CD14-positive monocyte (primary cell): ENCODE measurements at regions not wholly inside any gene's neighbourhood (a gene's known extent, or its start where the extent isn't known, plus 50 kb on each side); places are given as distances from the start of the nearest gene placed in this dataset.

Experiments used
- DNase-seq, 3 donors: peaks; one replicate each; pipeline ENCODE4 v3.0.0-alpha.2; 2011 to 2022
- H2AFZ ChIP-seq: 2 replicates; pipeline ENCODE4 v1.6.0; 2012; ENCODE audit warnings: mild to moderate bottlenecking, low read depth, low read length, inconsistent platforms; ENCODE audit not compliant: insufficient read depth, poor library complexity, severe bottlenecking
- H3K27ac ChIP-seq, 2 donors: 1 replicate in 1 of 2; 2 replicates in 1 of 2; pipeline ENCODE4 v1.5.1; 2012 to 2013; ENCODE audit warnings: low read length in 2 of 2, control low read depth in 1 of 2, inconsistent platforms in 1 of 2, low read depth in 1 of 2, mild to moderate bottlenecking in 1 of 2
- H3K27me3 ChIP-seq, 2 donors: one replicate each; pipeline versions ENCODE4 v1.6.0 to v1.6.1; 2011 to 2013; ENCODE audit warnings: low read length in 2 of 2; ENCODE audit not compliant: control insufficient read depth in 2 of 2, insufficient read depth in 2 of 2
- H3K36me3 ChIP-seq, 2 donors: replicated peaks in 1 of 2; 1 replicate in 1 of 2; 2 replicates in 1 of 2; pipeline versions ENCODE4 v1.5.1 to v1.6.1; 2012 to 2013; ENCODE audit warnings: low read length in 2 of 2, control low read depth in 1 of 2, inconsistent platforms in 1 of 2, mild to moderate bottlenecking in 1 of 2; ENCODE audit not compliant: insufficient read depth in 2 of 2, control insufficient read depth in 1 of 2
- H3K4me1 ChIP-seq, 2 donors: 1 replicate in 1 of 2; 2 replicates in 1 of 2; pipeline versions ENCODE4 v1.5.1 to v1.6.1; 2012 to 2013; ENCODE audit warnings: low read length in 2 of 2, control low read depth in 1 of 2, inconsistent platforms in 1 of 2, mild to moderate bottlenecking in 1 of 2, moderate library complexity in 1 of 2; ENCODE audit not compliant: insufficient read depth in 2 of 2, control insufficient read depth in 1 of 2
- H3K4me2 ChIP-seq: replicated peaks from 2 replicates; pipeline ENCODE3; 2012; ENCODE audit warnings: low read length, moderate library complexity, mild to moderate bottlenecking; ENCODE audit not compliant: poor library complexity, severe bottlenecking; ENCODE audit errors: extremely low read depth
- H3K4me3 ChIP-seq, 3 experiments: fragments of 200-600 bp in 1 of 3; sonication (generic) in 1 of 3; replicated peaks in 1 of 3; 1 replicate in 2 of 3; 2 replicates in 1 of 3; pipeline ENCODE4 v1.5.1; 2011 to 2013; ENCODE audit warnings: low read length in 3 of 3, mild to moderate bottlenecking in 3 of 3, control low read depth in 2 of 3, low read depth in 2 of 3, inconsistent platforms in 1 of 3, moderate library complexity in 1 of 3
- H3K79me2 ChIP-seq: 2 replicates; pipeline ENCODE4 v1.6.0; 2012; ENCODE audit warnings: mild to moderate bottlenecking, control low read depth, inconsistent platforms, low read length, moderate library complexity; ENCODE audit not compliant: insufficient read depth
- H3K9ac ChIP-seq: 2 replicates; pipeline ENCODE4 v1.6.0; 2017; ENCODE audit warnings: low read length, mild to moderate bottlenecking; ENCODE audit not compliant: insufficient read depth, poor library complexity, severe bottlenecking
- H3K9me3 ChIP-seq, 2 donors: replicated peaks in 1 of 2; 1 replicate in 1 of 2; 2 replicates in 1 of 2; pipeline versions ENCODE4 v1.5.1 to v1.6.1; 2012 to 2013; ENCODE audit warnings: low read length in 2 of 2, control low read depth in 1 of 2; ENCODE audit not compliant: control insufficient read depth in 1 of 2, insufficient read depth in 1 of 2
- H4K20me1 ChIP-seq: 2 replicates; pipeline ENCODE4 v1.6.0; 2012; ENCODE audit warnings: mild to moderate bottlenecking, low read length, control low read depth, moderate library complexity; ENCODE audit not compliant: insufficient read depth
- H3K27ac Mint-ChIP-seq, 7 donors: one replicate each; pipeline ENCODE4 v1.8.0; 2020; ENCODE audit warnings: mild to moderate bottlenecking in 7 of 7, mixed read lengths in 7 of 7, moderate library complexity in 6 of 7, inconsistent platforms in 2 of 7
- H3K27me3 Mint-ChIP-seq, 3 donors: one replicate each; pipeline ENCODE4 v1.8.0; 2021 to 2022; ENCODE audit warnings: low read depth in 3 of 3, mild to moderate bottlenecking in 3 of 3, mixed read lengths in 3 of 3, moderate library complexity in 3 of 3, inconsistent platforms in 1 of 3
- H3K36me3 Mint-ChIP-seq, 2 donors: one replicate each; pipeline ENCODE4 v1.8.0; 2020; ENCODE audit warnings: mixed read lengths in 2 of 2, inconsistent platforms in 1 of 2, mild to moderate bottlenecking in 1 of 2
- H3K4me1 Mint-ChIP-seq: one replicate; pipeline ENCODE4 v1.8.0; 2020; ENCODE audit warnings: mild to moderate bottlenecking, mixed read lengths
- H3K4me3 Mint-ChIP-seq, 2 donors: one replicate each; pipeline ENCODE4 v1.8.0; 2020; ENCODE audit warnings: mild to moderate bottlenecking in 2 of 2, mixed read lengths in 2 of 2, moderate library complexity in 1 of 2
- H3K9me3 Mint-ChIP-seq, 7 donors: one replicate each; pipeline ENCODE4 v1.8.0; 2020 to 2022; ENCODE audit warnings: mixed read lengths in 7 of 7, mild to moderate bottlenecking in 6 of 7, moderate library complexity in 6 of 7, inconsistent platforms in 2 of 7
- WGBS: methylation state at CpG from one replicate; pipeline ENCODE4 v1.1.5; 2013; ENCODE audit warnings: missing lambda C conversion rate; ENCODE audit not compliant: insufficient coverage; 5-methylcytosine and 5-hydroxymethylcytosine counted together
- intact Hi-C, 2 donors: fragments of 100-400 bp; cut with micrococcal nuclease; formaldehyde crosslinking; loops; one replicate each; pipeline versions ENCODE4 v1.15.0 to v1.15.1; 2023
- TF ChIP-seq, protein P1 (sequence below): fragments of 200-600 bp; IDR thresholded peaks from one replicate; pipeline ENCODE4 v1.8.0; 2022; ENCODE audit warnings: antibody characterized with exemption, mild to moderate bottlenecking

DNA sequence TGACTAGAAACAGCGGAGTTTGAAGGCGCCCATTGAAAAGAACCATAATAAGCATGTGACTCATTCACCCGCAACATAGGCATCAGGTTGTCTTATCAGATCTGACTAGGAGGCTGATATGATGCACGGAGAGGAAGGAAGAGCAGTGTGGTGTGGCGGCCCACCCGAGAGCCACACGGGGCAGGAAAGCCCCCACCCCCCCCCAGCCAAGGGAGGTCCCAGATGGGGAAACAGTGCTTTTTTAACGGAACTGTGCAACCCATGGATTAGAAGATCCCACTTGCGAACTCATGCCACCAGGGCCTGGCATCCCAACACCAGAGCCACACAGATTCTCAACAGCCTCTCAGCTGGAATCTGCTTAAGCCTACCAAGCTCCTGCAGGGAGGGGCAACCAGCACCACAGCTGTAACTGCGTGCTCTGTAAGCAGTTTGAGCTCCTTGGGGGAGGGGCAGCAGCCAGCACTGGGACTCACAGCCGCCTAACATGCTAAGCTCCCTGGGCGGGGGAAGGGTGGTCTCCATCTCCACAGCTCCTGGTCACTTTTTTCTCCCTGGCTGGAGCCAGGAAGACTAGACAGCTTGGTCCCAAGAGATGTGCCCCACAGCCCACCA lies 466.2 kb downstream of the PDGFC start:
- H3K9me3 ChIP-seq = peaks cover 14% of the 10 kb centered on the region in 2 donors
- H3K9me3 Mint-ChIP-seq = peaks cover 4 to 18% (median 11%) of the 10 kb centered on the region in 7 donors
- no peak overlapping the region for H3K4me3 ChIP-seq
- no peaks in the 10 kb centered on the region for H3K79me2 ChIP-seq
- 89% methylated on average over 8 of the region's 12 CpGs for WGBS
- no peaks in the 10 kb centered on the region for H3K27me3 ChIP-seq
- H3K27ac Mint-ChIP-seq = no peak overlapping the region
- H3K4me3 Mint-ChIP-seq = no peak overlapping the region
- no peak overlapping the region for H3K27ac ChIP-seq
- intact Hi-C loops = no loop called here
- no peak overlapping the region for H2AFZ ChIP-seq
- peaks cover 0 to 2% (median 0%) of the 10 kb centered on the region in 3 donors for H3K27me3 Mint-ChIP-seq
- no peak for DNase-seq
- H3K4me2 ChIP-seq = no peak overlapping the region
- TF ChIP-seq, protein P1, sequence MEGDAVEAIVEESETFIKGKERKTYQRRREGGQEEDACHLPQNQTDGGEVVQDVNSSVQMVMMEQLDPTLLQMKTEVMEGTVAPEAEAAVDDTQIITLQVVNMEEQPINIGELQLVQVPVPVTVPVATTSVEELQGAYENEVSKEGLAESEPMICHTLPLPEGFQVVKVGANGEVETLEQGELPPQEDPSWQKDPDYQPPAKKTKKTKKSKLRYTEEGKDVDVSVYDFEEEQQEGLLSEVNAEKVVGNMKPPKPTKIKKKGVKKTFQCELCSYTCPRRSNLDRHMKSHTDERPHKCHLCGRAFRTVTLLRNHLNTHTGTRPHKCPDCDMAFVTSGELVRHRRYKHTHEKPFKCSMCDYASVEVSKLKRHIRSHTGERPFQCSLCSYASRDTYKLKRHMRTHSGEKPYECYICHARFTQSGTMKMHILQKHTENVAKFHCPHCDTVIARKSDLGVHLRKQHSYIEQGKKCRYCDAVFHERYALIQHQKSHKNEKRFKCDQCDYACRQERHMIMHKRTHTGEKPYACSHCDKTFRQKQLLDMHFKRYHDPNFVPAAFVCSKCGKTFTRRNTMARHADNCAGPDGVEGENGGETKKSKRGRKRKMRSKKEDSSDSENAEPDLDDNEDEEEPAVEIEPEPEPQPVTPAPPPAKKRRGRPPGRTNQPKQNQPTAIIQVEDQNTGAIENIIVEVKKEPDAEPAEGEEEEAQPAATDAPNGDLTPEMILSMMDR = no peak
- H3K9ac ChIP-seq = no peak overlapping the region
- H3K36me3 ChIP-seq = no peaks in the 10 kb centered on the region
- no peaks in the 10 kb centered on the region for H3K4me1 Mint-ChIP-seq
- H3K4me1 ChIP-seq = no peaks in the 10 kb centered on the region
- no peaks in the 10 kb centered on the region for H4K20me1 ChIP-seq
- H3K36me3 Mint-ChIP-seq = no peaks in the 10 kb centered on the region

DNA sequence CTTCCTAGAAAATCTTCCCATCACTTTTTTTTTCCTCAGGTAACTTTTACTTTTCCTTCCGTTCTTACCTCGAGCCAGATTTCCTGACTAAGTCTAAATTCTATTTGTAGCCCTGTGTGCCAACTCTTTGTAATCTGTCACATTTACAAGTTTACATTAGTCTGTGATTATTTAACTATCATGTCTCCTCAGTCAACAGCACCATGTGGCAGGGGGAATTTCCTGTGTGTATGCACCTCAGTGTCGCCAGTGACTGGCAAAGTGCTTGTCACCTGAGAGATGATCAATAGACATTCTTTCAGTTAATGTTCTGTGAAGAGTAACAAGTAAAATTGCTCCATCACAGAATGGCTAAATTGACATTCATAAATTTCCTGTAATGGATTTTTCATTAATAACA lies 468.5 kb downstream of the PDGFC start:
- no peaks in the 10 kb centered on the region for H3K36me3 Mint-ChIP-seq
- Histone ChIP-seq H3K4me2 (no peak overlapping the region), H3K9me3 (peaks cover 14% of the 10 kb centered on the region in 2 donors), H3K36me3 (no peaks in the 10 kb centered on the region), H3K9ac (no peak overlapping the region), H3K4me1 (no peaks in the 10 kb centered on the region), H3K4me3 (no peak overlapping the region), H3K27me3 (no peaks in the 10 kb centered on the region), H2AFZ (no peak overlapping the region), H3K79me2 (no peaks in the 10 kb centered on the region), H4K20me1 (no peaks in the 10 kb centered on the region), H3K27ac (no peak overlapping the region)
- DNase-seq = no peak
- TF ChIP-seq, protein P1 = no peak
- intact Hi-C loops = no loop called here
- H3K4me1 Mint-ChIP-seq = no peaks in the 10 kb centered on the region
- no peak overlapping the region for H3K27ac Mint-ChIP-seq
- peaks cover 2% of the 10 kb centered on the region in 3 donors for H3K27me3 Mint-ChIP-seq
- no peak overlapping the region for H3K4me3 Mint-ChIP-seq
- H3K9me3 Mint-ChIP-seq = peaks cover 4 to 14% (median 9%) of the 10 kb centered on the region in 7 donors
- 90% methylated on average over 2 of the region's 3 CpGs for WGBS
